ENCODE measurements at regions not wholly inside any gene's neighbourhood (a gene's known extent, or its start where the extent isn't known, plus 50 kb on each side); places are given as distances from the start of the nearest gene placed in this dataset.

DNA sequence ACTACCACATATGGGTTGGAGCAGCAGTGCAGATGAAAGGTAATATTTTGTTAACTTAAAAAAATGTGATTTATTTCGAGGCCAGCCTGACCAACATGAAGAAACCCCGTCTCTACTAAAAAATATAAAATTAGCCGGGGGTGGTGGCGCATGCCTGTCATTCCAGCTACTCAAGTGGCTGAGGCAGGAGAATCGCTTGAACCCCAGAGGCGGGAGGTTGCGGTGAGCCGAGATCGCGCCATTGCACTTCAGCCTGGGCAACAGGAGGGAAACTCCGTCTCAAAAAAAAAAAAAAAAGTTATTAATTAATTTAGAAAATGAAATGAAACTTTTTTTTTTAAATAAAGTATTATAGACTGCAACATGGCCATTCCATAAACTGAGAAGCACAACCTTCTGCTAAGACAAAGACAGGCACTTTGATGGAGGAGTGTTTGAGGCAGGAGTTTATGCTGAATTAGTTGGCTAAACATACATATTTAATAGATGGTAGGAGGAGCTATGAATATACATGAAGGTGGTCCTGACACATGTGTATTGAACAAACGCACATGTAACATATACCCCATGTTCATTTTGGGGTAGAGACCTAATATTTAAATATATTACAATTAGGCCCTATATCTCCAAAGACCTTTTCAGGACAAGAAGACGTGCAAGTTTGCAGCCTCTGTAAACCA is 1485.3 kb upstream of the MIR17HG start:
- DNase-seq (ENCODE audit: low read depth in 1 of 2, low spot score in 1 of 2) = no peak
- TF ChIP-seq GABPA (IDR thresholded peaks at IDR 0.05; ENCODE audit: low read depth) = no peak
- no peak for TF ChIP-seq SPI1 (IDR thresholded peaks at IDR 0.05; ENCODE audit: borderline replicate concordance, low read depth)
- TF ChIP-seq POLR2AphosphoS5 (IDR thresholded peaks at IDR 0.05; ENCODE audit: low read depth) = no peak
- TF ChIP-seq, protein P1, sequence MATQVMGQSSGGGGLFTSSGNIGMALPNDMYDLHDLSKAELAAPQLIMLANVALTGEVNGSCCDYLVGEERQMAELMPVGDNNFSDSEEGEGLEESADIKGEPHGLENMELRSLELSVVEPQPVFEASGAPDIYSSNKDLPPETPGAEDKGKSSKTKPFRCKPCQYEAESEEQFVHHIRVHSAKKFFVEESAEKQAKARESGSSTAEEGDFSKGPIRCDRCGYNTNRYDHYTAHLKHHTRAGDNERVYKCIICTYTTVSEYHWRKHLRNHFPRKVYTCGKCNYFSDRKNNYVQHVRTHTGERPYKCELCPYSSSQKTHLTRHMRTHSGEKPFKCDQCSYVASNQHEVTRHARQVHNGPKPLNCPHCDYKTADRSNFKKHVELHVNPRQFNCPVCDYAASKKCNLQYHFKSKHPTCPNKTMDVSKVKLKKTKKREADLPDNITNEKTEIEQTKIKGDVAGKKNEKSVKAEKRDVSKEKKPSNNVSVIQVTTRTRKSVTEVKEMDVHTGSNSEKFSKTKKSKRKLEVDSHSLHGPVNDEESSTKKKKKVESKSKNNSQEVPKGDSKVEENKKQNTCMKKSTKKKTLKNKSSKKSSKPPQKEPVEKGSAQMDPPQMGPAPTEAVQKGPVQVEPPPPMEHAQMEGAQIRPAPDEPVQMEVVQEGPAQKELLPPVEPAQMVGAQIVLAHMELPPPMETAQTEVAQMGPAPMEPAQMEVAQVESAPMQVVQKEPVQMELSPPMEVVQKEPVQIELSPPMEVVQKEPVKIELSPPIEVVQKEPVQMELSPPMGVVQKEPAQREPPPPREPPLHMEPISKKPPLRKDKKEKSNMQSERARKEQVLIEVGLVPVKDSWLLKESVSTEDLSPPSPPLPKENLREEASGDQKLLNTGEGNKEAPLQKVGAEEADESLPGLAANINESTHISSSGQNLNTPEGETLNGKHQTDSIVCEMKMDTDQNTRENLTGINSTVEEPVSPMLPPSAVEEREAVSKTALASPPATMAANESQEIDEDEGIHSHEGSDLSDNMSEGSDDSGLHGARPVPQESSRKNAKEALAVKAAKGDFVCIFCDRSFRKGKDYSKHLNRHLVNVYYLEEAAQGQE (IDR thresholded peaks at IDR 0.05; ENCODE audit: insufficient replicate concordance, low read depth) = no peak

DNA sequence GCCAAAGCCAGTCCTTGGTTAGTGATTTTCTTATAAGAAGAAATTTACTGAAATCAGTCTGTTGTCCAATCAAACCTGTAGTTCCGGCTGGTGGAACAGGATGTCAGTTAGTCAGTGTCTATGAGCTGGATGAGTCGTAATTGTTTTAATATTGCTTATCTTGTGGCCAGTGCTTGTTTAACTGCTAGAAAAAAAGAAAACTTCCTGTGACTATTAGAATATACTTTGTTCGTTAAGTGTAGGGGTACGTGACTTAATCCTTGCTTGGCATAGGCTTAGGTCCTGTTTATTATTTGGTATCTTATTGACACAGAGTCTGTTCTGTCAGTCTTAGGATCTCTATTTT is 1484.8 kb upstream of the MIR17HG start:
- TF ChIP-seq POLR2AphosphoS5 (IDR thresholded peaks at IDR 0.05; ENCODE audit: low read depth) (no peak), GABPA (IDR thresholded peaks at IDR 0.05; ENCODE audit: low read depth) (no peak), SPI1 (IDR thresholded peaks at IDR 0.05; ENCODE audit: borderline replicate concordance, low read depth) (no peak)
- TF ChIP-seq, protein P1 (IDR thresholded peaks at IDR 0.05; ENCODE audit: insufficient replicate concordance, low read depth) = no peak
- TF ChIP-seq, protein P2, sequence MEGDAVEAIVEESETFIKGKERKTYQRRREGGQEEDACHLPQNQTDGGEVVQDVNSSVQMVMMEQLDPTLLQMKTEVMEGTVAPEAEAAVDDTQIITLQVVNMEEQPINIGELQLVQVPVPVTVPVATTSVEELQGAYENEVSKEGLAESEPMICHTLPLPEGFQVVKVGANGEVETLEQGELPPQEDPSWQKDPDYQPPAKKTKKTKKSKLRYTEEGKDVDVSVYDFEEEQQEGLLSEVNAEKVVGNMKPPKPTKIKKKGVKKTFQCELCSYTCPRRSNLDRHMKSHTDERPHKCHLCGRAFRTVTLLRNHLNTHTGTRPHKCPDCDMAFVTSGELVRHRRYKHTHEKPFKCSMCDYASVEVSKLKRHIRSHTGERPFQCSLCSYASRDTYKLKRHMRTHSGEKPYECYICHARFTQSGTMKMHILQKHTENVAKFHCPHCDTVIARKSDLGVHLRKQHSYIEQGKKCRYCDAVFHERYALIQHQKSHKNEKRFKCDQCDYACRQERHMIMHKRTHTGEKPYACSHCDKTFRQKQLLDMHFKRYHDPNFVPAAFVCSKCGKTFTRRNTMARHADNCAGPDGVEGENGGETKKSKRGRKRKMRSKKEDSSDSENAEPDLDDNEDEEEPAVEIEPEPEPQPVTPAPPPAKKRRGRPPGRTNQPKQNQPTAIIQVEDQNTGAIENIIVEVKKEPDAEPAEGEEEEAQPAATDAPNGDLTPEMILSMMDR (IDR thresholded peaks at IDR 0.05; ENCODE audit: insufficient read depth, low read length) = no peak
- Histone ChIP-seq H3K4me3 (replicated peaks; ENCODE audit: insufficient read depth, low read length) (no peak overlapping the region), H3K27ac (replicated peaks) (no peak overlapping the region), H3K27me3 (ENCODE audit: insufficient read depth, poor library complexity, severe bottlenecking) (no peaks in the 10 kb centered on the region)
- DNase-seq (ENCODE audit: low read depth in 1 of 2, low spot score in 1 of 2) = no peak

More for the DNA sequence above, 1485.3 kb upstream of the MIR17HG start:
- no peak overlapping the region for H3K27ac ChIP-seq (replicated peaks)
- H3K27me3 ChIP-seq (ENCODE audit: insufficient read depth, poor library complexity, severe bottlenecking) = no peaks in the 10 kb centered on the region
- H3K4me3 ChIP-seq (replicated peaks; ENCODE audit: insufficient read depth, low read length) = no peak overlapping the region

DNA sequence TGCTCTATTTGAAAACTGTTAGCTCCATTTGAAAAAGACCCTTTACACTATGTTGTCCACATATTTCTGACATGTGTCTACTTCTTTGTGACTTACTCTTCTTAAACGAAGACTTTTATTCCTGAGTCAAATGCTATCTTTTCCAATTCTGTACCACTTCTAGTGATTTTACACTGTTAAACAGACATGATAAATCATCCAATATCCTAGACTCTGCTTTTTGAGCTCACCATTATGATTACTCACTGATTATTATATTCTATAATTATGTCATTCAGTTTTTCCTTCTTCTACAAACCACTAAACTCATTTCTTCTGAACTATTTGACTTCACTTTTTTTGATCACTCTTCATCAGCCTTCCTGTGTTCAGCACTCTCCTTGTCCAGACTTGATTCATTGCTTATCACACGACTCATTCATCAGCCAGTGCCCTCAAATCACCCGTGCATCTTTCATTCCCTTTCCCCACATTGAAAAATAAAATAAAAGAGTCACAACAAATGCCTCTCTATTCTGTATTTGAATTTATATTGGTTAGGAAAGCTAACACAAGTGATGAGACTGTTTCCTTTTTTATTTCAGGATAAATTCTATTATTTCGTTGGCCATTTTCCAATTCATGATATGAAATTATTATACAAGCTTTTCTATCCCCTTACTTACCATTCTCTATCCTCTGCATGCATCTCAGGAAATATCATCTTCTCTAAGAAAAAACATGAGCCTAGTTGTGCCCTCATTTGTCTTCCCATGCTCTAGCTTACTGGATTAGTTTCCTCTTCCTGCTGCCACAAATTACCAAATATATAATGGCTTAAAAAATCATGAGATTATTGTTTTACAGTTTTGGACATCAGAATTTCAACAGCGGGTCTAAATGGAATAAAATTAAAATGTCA is 1482.1 kb upstream of the MIR17HG start:
- H3K27me3 ChIP-seq (ENCODE audit: insufficient read depth, poor library complexity, severe bottlenecking) = no peaks in the 10 kb centered on the region
- H3K27ac ChIP-seq (replicated peaks) = no peak overlapping the region
- H3K4me3 ChIP-seq (replicated peaks; ENCODE audit: insufficient read depth, low read length) = no peak overlapping the region
- no peak for DNase-seq (ENCODE audit: low read depth in 1 of 2, low spot score in 1 of 2)
- TF ChIP-seq GABPA (IDR thresholded peaks at IDR 0.05; ENCODE audit: low read depth) = no peak
- TF ChIP-seq, protein P2 (IDR thresholded peaks at IDR 0.05; ENCODE audit: insufficient read depth, low read length) = no peak
- TF ChIP-seq, protein P1 (IDR thresholded peaks at IDR 0.05; ENCODE audit: insufficient replicate concordance, low read depth) = no peak
- TF ChIP-seq POLR2AphosphoS5 (IDR thresholded peaks at IDR 0.05; ENCODE audit: low read depth) = no peak
- TF ChIP-seq SPI1 (IDR thresholded peaks at IDR 0.05; ENCODE audit: borderline replicate concordance, low read depth) = no peak
